ENCODE measurements at regions not wholly inside any gene's neighbourhood (a gene's known extent, or its start where the extent isn't known, plus 50 kb on each side); places are given as distances from the start of the nearest gene placed in this dataset.
"Not testable (repeated sequence)": the region's sequence is repeated elsewhere in the genome, so short reads cannot be mapped to it uniquely, and the experiment has no call there.

DNA sequence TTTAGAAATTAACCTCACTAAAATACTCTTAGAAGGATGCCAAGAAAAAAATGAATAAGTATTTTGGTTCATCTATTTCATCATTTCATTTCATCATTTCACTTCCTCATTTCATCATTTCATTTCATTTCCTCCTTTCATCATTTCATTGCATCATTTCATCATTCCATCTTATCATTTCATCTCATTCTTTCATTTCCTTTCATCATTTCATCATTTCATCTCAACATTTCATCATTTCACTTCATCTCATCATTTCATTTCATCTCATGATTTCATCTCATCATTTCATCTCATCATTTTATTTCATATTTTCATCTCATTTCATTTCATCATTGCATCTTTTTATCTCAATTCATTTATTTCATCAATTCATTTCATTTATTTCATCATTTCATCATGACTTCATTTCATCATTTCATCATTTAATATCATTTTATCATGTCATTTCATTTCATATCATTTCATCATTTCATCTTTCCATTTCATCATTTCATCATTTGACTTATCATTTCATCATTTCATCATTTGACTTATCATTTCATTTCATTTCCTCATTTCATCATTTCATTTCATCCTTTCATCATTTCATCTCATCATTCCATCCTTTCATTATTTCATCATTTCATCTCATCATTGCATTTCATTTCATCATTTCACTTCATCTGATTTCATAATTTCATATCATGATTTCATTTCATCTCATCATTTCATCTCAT lies 129.9 kb downstream of the ZNF92 start (continued):
- no peak for TF ChIP-seq PHF8 (conservative IDR thresholded peaks at IDR 0.05; ENCODE audit: low read depth, low read length)
- TF ChIP-seq EZH2 (IDR thresholded peaks at IDR 0.05; ENCODE audit: low read depth, low read length, severe bottlenecking): no peak
- no peak for TF ChIP-seq GTF2F1 (IDR thresholded peaks at IDR 0.05; ENCODE audit: borderline replicate concordance, low read depth, low read length)

DNA sequence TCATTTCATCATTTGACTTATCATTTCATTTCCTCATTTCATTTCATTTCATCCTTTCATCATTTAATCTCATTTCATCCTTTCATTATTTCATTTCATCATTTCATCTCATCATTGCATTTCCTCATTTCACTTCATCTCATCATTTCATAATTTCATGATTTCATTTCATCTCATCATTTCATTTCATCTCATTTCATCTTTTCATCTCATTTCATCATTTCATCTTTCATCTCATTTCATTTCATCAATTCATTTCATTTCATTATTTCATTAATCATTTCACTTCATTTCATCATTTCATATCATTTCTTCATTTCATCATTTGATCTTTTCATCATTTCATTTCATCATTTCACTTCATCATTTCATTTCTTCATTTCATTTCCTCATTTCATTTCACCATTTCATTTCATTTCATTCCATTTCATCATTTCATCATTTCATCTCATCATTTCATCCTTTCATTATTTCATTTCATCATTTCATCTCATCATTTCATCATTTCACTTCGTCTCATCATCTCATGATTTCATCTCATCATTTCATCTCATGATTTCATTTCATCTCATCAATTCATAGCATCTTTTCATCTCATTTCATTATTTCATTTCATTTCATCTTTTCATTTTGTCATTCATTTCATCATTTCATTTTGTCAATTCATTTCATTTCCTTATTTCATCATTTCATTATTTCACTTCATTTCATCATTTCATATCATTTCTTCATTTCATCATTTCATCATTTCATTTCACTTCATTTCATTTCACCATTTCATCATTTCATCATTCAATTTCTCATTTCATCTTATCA lies 131.1 kb downstream of the ZNF92 start:
- 76 to 100% methylated on average over 1 of the region's 1 CpG for WGBS, 2 experiments (ENCODE audit: extremely low coverage in 1 of 2, insufficient coverage in 1 of 2, insufficient read length in 1 of 2, insufficient replicate concordance in 2 of 2, low coverage in 1 of 2, low lambda C conversion rate in 2 of 2, missing lambda C conversion rate in 1 of 2)
- H3K14ac ChIP-seq (ENCODE audit: insufficient read length); H3K79me2 ChIP-seq (ENCODE audit: control insufficient read depth in 1 of 2, insufficient read depth in 2 of 2, low read length in 2 of 2); POLR2A ChIA-PET (ENCODE audit: partially characterized antibody); H3K36me3 ChIP-seq (ENCODE audit: control insufficient read depth in 2 of 4, insufficient read depth in 4 of 4, low read length in 3 of 4); DNase-seq (ENCODE audit: low read depth in 1 of 2, low spot score in 2 of 2); H3K27me3 ChIP-seq (replicated peaks in 1 of 4; ENCODE audit: control insufficient read depth in 3 of 4, extremely low read depth in 1 of 4, insufficient read depth in 3 of 4, low read length in 3 of 4); H3K4me2 ChIP-seq (ENCODE audit: insufficient read depth in 1 of 2, low read depth in 2 of 2, low read length in 2 of 2); FAIRE-seq; H3K4me3 ChIP-seq (ENCODE audit: extremely low read depth in 1 of 4, insufficient read depth in 2 of 4, low read depth in 3 of 4, low read length in 4 of 4); H2BK5ac ChIP-seq (ENCODE audit: low read depth, low read length); H3K23ac ChIP-seq (ENCODE audit: insufficient read length); H3K23me2 ChIP-seq (ENCODE audit: low read depth, low read length); H4K8ac ChIP-seq (ENCODE audit: extremely low read depth, insufficient read depth, low read length); H2AK5ac ChIP-seq (ENCODE audit: low read depth, low read length); H3K79me1 ChIP-seq (ENCODE audit: low read depth, low read length); H2BK15ac ChIP-seq (ENCODE audit: low read length); H4K5ac ChIP-seq (ENCODE audit: insufficient read length, low read depth, low read length); H3K9ac ChIP-seq (replicated peaks in 1 of 4; ENCODE audit: extremely low read depth in 1 of 4, low read depth in 3 of 4, low read length in 3 of 4); H3K27ac ChIP-seq (ENCODE audit: low read depth, low read length); H3K4me1 ChIP-seq (replicated peaks in 1 of 4; ENCODE audit: control insufficient read depth in 3 of 4, insufficient read depth in 4 of 4, low read length in 3 of 4); H4K91ac ChIP-seq (replicated peaks; ENCODE audit: insufficient read length, low read length); H4K20me1 ChIP-seq (replicated peaks in 1 of 2; ENCODE audit: control insufficient read depth in 1 of 2, insufficient read depth in 2 of 2, low read length in 2 of 2); H3K9me3 ChIP-seq (ENCODE audit: insufficient read depth in 2 of 2, low read depth in 1 of 2, low read length in 1 of 2); H3K56ac ChIP-seq (replicated peaks; ENCODE audit: insufficient read length, low read depth, low read length); H3K18ac ChIP-seq (ENCODE audit: extremely low read depth, low read length); H2BK12ac ChIP-seq (ENCODE audit: low read depth, low read length); H2BK20ac ChIP-seq (ENCODE audit: low read length); H3K4ac ChIP-seq (replicated peaks; ENCODE audit: insufficient read length, low read depth, low read length); CTCF ChIA-PET (ENCODE audit: partially characterized antibody); H2BK120ac ChIP-seq (replicated peaks; ENCODE audit: low read depth, low read length); H2AFZ ChIP-seq (ENCODE audit: low read length): not testable (repeated sequence)

Data from H1 (cell line).